ENCODE measurements at regions not wholly inside any gene's neighbourhood (a gene's known extent, or its start where the extent isn't known, plus 50 kb on each side); places are given as distances from the start of the nearest gene placed in this dataset.

GRCh38 chr5:155765715-155766114 is 561.2 kb upstream of the SGCD start:
- TF ChIP-seq CTCF (conservative IDR thresholded peaks at IDR 0.05 in 1 of 2, IDR thresholded peaks at IDR 0.05 in 1 of 2; ENCODE audit: extremely low read depth in 1 of 2, insufficient read depth in 1 of 2, low read depth in 1 of 2, low read length in 2 of 2) (no peak), EZH2 (IDR thresholded peaks at IDR 0.05; ENCODE audit: borderline replicate concordance, low read length) (no peak)
